ENCODE measurements at regions not wholly inside any gene's neighbourhood (a gene's known extent, or its start where the extent isn't known, plus 50 kb on each side); places are given as distances from the start of the nearest gene placed in this dataset.
A peak's percentile ranks its signal among the peaks of the same experiment; 100 is the strongest.

DNA sequence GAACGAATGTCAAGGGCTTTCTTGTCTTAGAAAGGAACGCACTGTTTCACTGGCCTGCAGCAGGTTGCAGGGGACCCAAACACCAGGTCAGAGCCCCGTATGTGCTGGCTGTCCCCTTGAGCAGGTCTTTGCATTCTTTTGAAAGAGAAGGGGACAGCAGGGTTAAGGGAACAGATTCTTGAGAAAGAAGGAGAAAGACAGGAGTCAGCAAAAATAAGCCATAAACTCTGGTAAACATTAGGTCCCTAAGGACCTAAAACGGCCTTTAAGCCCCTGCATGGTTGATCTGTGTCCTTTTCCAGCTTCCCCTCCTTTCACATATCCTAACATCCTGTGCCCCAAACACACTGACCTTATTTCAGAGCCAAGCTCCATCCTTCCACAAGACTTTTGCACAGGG lies 190.8 kb upstream of the ADRA1B start:
- DNase-seq: no peak

DNA sequence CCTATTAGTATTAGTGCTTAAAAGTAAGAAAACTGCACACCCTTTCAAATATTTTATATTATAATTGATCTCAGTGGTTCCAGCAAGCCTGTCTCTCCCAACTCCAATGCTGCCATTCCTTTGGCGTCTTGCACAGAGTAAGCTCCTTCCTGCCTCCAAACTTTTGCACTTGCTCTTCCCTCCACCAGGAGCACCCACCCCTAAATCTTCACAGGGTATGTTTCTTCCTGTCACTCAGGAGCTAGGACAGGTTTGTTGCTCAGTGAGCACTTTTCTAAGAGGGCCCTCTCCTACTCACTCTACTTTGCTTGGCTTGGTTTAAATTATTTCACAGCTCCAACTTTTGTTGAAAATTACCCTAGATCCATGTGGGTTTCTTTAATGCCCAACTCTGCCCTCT lies 189.1 kb upstream of the ADRA1B start:
- no peak for DNase-seq

DNA sequence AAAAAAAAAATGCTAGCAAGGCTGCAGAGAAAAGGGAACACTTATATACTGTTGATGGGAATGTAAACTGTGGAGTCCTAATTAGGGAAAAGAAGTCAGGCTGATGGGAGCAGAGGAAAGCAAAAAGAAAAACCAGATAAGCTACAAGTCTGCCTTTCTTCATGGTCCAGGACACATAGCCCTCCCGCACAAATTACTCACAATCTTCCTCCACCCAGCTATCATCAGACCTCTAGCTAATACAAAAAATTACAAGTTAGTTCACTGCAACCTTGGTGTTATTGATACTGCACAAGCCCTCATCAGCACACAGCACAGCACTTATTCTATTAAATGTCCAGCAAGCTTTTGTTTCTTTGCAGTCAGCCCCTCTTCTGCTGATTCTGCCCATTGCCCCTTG lies 186.0 kb upstream of the ADRA1B start:
- no peak for DNase-seq

DNA sequence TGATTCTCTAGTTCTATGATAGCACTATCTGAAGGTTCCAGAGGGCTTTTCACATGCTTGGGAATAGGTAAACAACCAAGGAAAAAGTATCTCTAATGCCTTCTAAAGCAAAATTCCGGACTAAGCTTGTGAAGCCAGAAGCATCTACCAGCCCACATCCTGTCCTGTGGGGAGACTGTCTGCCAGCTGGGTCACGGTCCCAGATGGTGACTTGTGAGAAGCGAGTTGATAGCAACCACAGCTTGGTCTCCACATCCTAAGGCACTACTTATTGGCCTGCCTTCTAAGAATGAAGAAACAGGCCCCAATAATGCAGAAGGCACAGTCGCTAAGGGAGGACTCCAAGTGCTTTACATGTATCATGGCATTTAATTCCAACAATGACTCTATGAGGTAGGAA lies 184.1 kb upstream of the ADRA1B start:
- DNase-seq: peak; percentile 60

DNA sequence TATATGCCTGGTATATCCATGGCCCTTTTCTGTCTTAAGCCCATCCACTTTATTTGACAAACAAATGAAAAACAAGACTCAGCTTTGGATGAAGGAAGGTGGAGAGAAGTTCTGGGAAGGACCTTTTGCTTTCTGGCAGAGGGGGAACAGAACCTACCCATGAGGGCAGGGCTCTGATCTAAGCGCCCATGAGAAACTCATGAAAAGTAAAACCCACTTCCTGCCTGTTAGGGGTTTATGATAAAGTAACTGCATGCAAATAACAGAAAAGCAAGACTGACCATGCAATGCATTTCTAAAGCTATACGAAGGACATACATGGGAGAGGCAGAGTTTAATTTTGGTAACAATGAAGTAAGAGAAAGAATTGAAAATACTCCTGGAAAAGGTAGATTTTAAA lies 181.9 kb upstream of the ADRA1B start:
- peak; percentile 4 for DNase-seq

DNA sequence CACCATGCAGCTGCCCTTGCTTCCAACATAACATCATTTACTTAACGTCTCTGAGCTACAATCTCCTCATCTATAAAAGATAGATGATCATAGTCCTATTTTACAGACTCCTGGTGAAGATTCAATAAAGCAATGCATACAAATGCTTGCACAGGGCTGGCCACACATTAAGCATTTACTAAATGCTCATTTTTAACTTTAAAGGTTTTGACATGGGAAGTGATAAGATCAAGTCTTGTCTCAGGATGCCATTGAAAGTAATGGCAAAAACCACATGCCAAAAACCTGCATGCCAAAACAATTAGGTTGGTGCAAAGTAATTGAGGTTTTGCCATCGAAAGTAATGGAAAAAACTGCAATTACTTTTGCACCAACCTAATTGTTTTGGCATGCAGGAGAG lies 181.2 kb upstream of the ADRA1B start:
- DNase-seq: no peak

DNA sequence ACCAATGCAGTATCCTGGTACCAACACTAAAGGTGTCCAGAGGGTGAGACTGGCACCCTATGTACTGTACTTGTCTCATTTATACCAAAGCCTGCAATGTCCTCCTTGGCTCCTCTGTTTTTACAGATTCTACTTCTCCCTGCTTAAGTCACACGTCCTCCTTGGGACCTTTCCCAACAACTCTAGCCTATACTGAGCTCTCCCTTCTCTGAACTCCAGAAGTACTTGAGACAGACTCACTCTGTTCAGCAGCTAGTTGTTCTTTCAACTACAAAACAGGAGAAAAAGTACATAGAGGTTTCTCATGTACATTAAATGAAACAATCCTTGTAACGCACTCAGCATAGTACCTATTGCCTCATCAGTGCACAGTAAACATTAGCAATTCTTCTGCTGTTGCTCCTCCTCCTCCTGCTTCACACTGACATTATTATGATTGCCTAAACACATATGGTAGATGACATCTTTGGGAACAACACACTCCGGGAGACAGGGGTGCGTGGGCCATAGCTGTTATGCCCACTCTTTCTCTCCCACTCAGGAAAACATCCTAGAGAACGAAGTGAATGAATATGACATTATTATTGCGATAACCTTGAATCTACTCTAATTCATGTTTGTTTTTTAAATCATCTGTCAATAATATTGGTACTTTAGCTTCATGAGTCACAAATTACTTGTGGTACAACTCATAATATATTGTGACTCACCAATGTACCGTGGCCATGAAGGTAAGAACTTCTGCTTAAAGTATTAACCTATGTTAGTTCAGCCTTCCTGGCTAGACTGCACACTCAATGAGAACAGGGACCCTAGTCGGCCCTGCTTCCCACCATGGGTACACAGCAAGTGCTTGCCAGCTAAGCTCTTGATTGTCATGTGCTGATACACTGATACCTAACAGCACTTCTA lies 180.3 kb upstream of the ADRA1B start:
- DNase-seq: no peak

DNA sequence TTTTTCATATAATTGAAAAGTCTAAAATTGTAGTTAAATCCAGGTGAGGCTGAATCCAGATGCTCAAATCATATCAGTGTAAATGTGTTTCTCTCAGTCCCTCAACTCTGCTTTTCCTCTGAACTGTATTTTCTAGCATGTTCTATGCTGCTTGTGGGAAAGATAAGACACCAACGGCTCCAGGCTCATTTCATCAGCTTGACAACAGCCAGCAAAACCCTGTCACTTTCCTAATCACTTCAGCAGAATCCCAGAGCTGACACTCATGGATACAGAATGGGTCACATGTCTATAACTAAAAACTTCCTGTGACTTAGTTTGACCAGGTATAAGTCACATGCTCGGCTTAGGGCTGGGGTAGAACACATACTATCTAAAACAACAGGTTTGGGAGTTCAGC lies 179.4 kb upstream of the ADRA1B start:
- DNase-seq: no peak

DNA sequence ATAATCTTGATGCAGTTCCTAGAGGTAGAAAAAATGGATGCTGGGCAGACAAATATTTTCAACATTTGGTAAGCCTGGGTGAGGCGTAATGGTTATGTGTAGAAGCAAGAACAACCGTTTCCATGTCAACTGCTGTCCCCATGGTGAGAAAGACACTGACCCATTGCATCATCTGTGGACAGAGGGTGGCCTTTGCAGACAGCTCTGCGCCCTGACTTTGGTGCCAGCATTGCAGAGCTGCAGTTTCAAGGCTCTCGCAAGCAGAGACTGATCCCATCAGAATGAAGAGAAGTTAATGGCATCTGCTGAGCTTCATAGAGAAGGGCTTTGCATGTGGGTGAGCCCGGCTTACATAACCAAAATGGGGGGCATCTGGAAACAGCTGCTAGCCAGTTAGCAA lies 179.0 kb upstream of the ADRA1B start:
- DNase-seq: no peak

DNA sequence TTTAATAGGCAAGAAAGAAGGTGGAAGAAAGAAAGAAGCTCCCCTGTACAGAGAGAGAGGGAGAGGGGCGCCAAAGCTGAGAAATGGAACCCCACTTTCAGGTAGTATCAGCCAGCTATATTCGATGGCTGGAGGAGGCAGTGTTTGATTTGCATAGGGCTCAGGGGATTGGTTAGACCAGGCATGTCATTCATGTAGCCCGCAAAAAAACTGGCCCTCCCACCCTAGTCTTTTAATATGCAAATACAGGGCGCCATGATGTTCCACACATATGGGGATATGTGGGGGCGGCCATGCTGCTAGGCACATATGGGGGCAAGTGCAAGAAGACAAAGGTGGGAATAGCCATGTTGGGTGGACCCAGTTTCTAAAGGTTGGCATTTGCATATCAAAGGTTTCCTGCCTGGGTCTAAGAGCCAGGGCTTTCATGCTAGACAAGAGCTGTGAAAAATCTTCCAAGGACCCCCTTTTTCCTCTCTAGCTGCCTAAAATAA lies 174.4 kb upstream of the ADRA1B start:
- no peak for DNase-seq

DNA sequence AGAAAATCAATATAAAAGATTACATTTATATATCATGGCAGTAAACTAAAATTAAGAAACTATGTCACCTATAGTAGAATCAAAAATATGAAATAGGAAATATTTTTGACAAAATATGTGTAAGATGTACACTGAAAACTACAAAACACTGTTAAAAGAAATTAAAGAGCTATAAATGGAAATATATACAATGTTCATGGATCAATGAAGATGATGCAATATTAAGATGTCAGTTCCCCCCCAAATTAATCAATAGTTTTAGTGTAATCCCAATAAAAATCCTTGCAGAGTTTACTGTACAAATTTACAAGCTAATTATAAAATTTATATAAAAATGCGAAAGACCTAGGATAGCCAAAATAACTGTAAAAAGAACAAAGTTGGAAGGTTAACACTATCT lies 173.0 kb upstream of the ADRA1B start:
- DNase-seq: no peak

DNA sequence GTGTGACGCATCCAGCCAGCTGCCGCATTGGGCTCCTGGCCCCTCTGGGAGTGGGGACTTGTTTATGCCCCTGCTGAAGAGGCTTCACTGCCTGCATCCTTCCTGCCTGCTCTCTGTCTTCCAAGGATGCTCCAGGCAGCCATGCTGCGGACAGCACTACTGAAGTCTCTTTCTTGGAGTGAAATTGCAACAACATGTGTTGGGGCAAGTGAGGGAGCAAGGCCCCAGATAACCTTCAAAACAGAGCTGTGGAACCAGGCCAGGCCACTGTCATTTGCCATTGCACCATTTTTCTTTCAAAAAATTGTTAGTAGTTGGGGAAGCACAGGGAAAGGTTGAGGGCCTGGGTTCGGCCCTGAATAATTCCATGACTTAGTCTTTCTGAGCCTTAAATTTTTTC lies 169.6 kb upstream of the ADRA1B start:
- no peak for DNase-seq

DNA sequence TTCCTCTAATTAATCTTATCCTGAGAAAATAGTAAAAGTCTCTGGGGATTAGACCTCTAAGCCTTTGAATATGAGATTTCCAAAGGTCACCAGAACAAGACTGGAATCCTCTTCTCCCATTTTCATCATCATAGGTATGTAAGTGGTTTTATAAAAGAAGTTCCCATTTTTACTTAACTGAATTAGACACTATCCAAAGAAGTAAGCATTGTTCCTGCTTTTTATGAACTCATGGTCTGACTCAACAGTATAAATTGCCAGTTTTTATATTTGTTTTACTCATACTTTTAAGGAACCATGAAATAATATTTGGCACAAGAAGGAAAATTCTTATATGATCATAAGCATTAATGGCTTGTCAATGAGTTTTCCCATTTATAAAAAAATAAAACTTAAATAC lies 167.1 kb upstream of the ADRA1B start:
- DNase-seq: no peak

DNA sequence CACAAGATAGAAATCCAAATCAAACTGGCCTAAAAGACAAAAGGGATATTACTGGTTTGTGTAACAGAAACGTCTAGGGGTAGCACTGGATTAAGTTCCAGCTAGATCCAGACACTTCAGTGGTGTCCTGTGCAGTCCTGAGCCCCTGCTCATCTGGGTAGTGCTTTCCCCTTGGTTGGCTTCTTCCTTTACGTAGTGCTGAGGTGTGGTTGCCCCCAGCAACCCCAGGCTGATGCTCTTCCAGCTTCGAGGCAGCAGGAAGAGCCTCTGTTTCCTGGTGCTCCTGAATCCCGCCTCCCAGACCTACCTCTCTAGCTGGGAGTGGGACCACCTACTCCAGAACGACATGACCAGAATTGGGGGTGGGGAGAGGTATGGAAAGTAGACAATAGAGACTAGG lies 166.1 kb upstream of the ADRA1B start:
- no peak for DNase-seq

DNA sequence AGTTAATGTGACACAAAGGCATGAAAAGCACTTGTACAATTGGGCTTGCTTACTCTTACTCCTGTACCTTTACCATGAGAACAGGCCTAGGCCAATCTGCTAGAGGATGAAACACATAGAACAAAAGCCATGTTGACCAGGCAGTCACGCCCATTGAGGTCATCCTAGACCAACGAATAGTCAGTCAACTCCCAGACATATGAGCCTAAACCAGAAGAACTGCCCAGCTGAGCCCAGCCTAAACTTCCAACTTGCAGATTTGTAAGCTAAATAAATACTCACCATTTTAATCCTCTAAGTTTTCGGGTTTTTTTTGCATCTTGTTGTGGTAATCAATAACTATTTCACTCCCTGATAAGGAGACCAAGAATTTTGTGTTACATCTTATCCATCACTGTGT lies 164.8 kb upstream of the ADRA1B start:
- DNase-seq: no peak

DNA sequence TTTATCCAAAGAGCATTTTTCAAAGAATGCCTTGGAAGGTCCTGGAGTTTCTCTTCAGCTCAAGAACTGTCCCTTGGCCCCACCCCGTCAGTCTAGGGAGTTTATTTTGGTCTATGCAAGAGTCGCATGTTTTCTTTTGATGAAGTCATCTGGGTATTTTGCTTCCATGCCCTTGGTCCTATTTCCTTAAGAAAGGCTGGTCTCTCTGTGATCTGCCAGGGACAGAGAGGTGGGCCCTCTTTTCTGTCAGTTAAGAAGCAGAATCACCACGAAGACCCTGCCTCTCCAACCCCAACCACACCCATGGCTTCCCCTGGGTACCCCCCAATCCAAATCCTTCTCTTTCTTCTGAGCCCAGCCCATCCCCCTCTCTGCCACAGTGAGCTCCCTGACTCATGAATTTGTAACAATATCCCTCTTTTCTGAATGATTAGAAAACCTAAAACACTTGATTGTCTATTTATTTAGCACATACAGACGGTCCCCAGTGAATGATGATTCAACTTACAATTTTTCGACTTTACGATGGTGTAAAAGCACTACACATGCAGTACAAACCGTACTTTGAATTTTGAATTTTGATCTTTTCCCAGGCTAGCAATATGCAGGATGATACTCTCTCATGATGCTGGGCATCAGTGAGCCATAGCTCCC lies 163.5 kb upstream of the ADRA1B start:
- DNase-seq: no peak

DNA sequence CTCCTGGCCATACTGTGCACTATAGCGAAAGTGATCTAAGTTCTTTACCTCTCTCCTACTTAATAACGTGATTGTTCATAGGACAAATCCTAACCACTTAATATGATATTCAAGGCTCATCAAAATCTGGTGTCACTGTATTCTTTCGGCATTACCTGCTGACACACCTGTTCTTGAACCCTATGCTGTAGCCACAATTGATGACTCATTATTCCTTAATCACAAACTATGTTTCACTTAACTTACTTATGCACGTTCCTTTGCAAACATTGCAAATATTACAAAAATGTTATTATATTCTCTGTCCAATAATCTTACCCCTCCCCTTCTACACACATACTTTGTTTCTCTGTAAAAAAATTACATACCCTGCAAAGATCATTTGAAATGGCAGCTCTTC lies 158.1 kb upstream of the ADRA1B start:
- DNase-seq: no peak

DNA sequence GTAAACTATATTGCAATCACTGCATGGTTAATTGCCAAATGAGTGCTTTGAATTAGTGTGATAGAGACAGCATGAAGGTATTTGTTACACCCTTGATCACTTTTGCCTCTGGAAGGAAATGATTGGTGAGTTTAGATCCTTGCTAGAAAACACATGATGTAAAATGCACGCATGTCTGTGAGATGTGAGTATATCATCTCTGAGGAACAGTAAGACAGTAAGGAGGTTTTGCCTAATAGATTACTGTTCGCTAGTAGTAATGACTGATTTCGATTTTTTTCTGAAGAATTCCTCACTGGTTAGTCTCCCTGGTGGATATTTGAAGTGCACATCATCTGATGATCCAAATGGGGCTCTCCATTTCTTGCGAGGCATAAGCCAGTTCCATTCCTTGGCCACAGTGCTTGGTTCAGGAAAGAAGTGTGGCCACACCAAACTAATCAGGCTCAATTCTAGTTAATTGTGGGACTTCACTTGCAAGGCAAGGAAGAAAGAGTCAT lies 156.4 kb upstream of the ADRA1B start:
- DNase-seq: no peak

DNA sequence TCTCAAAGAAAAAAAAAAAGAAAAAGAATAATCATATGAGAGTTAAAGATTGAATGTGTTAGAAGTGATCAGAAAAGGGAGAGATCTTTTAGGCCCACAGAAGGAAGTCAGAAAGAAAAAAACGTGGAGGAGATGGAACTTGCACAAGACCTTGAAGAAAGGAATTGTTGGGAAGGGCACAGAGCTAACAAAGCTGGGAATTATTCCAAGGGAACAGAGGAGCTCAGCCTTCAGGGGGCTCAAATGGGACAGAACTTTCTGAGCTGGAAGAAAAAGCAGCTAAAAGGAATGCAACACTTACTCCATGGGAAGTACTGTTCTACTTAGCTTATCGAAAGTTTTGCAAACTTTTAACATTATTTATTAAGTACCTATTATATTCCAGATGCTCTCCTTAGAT lies 153.4 kb upstream of the ADRA1B start:
- no peak for DNase-seq

DNA sequence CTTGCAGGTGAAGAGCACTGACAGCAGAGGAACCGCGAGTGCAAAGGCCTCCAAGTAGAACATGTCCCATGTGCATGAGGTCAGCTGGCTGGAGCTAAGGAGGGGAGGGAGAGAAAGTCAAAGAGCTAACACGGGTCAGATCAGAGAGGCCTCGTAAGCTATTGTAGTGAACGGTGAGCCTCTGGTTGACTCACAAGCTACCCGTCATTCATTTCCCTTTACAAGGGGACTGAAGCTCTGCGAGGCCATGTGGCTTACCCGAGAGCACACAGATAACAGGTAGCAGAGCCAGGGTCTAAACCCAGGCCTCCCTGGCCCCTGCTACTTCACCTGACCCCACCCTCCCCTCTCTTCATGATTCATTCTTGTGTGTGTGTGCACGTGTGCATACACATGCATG lies 152.7 kb upstream of the ADRA1B start:
- peak; percentile 7 for DNase-seq

DNA sequence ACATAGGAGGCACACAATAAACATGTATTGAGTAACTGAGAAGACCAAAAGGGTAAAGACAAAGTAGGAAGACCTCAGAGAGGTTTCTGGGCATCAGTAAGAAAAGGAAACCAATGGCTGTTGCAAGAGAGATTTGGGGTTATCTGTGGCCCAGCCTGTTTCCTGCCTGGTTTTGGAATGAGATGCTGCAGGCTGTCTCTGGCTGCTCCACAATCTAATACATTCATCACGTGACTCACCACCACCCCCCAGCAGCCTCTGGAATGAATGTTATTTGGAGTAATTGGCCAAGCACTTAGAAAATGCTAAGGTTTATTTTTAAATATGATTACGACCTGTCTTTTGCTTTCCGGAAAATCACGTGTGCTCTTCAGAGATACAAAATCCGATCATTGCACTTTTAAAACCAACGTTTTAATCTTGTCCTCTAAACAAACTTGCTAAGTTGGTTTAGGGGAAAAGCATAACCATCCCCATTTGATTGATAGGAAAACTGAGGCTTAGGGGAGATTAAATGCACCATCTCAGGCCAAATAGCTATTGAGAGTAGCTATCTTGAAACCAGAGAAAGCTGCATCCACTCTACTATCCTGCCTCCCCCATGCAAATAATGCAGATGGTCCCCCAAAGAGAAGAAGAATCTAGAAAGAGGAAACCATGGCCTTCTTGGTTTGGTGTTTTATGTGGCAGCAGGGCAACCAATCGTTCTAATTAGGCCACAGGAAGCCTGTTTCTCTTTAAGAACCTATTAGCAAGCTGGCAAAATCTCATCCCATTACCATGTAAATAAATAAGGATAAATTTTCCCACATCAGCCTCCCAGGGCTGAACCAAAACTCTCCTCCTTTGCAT lies 151.8 kb upstream of the ADRA1B start:
- DNase-seq: peak; percentile 76

DNA sequence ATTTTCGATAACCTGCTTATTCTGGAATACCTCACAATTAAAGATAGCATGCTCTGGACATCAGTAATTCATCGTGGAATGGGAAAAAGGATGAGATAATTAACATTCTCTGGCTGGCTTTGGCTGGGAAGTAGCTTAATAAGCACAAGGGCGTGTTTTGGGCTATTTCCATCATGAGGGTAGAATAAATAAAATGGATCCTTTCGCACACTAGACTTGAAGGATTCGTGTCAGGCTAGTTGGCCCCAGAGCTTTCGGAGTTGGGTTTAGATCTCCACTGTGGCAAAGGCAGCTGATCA lies 151.2 kb upstream of the ADRA1B start:
- no peak for DNase-seq

DNA sequence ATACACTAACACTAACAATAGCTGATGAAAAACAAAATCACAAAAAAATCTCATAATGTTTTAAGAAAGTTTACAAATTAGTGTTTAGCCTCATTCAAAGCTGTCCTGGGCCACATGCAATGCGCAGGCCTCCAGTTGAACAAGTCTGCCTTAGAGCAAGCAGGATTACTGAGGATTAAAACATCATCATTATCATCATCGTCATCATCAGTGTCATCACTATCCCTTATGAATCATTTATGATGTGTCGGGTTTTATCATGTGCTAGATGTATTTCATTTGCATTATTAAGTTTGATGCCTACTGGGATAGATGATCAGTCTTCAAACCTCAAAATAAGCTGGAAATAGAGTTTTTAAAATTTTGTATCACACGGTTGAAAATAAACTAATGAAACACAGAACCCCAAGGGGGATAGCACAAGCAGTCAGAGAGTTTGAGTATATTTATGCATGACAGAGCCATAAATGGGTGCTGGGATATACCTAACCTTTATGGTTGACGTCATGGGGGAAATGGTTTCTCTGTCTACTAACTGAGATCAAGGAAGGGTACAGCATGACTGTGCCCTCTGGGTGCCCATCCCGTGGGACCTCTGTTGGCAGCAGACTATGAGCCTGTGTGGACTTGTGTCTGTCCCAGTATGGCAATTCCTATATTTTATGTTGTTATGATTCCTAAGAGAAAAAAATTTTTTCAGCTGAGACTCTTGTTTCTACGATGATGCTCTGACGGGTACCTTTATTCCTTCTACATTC lies 150.3 kb upstream of the ADRA1B start:
- DNase-seq: no peak

Data from hematopoietic multipotent progenitor cell treated with erythropoietin and hydrocortisone succinate and interleukin-3 and kit ligand, for 6 days (in vitro differentiated cells).